ENCODE measurements at regions not wholly inside any gene's neighbourhood (a gene's known extent, or its start where the extent isn't known, plus 50 kb on each side); places are given as distances from the start of the nearest gene placed in this dataset.
A peak's percentile ranks its signal among the peaks of the same experiment; 100 is the strongest.

GRCh38 chr17:77400445-77400870, 259.7 kb downstream of the SEC14L1 start:
- no peak for TF ChIP-seq CTCF (IDR thresholded peaks at IDR 0.05; ENCODE audit: insufficient read depth, low read length, severe bottlenecking)
- DNase-seq (ENCODE audit: low read depth), result no peak
- no peak for FAIRE-seq
- peaks cover 27% of the 10 kb centered on the region for H3K36me3 ChIP-seq (ENCODE audit: control insufficient read depth, insufficient read depth, low read length)
- H3K4me3 ChIP-seq (ENCODE audit: low read depth, low read length), result no peak overlapping the region
- no peaks in the 10 kb centered on the region for H3K27me3 ChIP-seq (ENCODE audit: control insufficient read depth, insufficient read depth, low read length)

DNA sequence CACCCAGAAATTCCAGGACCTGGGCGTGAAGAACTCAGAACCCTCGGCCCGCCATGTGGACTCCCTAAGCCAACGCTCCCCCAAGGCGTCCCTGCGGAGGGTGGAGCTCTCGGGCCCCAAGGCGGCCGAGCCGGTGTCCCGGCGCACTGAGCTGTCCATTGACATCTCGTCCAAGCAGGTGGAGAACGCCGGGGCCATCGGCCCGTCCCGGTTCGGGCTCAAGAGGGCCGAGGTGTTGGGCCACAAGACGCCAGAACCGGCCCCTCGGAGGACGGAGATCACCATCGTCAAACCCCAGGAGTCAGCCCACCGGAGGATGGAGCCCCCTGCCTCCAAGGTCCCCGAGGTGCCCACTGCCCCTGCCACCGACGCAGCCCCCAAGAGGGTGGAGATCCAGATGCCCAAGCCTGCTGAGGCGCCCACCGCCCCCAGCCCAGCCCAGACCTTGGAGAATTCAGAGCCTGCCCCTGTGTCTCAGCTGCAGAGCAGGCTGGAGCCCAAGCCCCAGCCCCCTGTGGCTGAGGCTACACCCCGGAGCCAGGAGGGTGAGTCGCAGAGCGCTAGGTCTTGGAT, 261.5 kb downstream of the SEC14L1 start:
- H3K4me3 ChIP-seq (ENCODE audit: low read depth, low read length), result no peak overlapping the region
- FAIRE-seq (no peak), DNase-seq (ENCODE audit: low read depth) (no peak)
- peaks cover 33% of the 10 kb centered on the region for H3K36me3 ChIP-seq (ENCODE audit: control insufficient read depth, insufficient read depth, low read length)
- TF ChIP-seq CTCF (IDR thresholded peaks at IDR 0.05; ENCODE audit: insufficient read depth, low read length, severe bottlenecking), result no peak
- no peaks in the 10 kb centered on the region for H3K27me3 ChIP-seq (ENCODE audit: control insufficient read depth, insufficient read depth, low read length)

DNA sequence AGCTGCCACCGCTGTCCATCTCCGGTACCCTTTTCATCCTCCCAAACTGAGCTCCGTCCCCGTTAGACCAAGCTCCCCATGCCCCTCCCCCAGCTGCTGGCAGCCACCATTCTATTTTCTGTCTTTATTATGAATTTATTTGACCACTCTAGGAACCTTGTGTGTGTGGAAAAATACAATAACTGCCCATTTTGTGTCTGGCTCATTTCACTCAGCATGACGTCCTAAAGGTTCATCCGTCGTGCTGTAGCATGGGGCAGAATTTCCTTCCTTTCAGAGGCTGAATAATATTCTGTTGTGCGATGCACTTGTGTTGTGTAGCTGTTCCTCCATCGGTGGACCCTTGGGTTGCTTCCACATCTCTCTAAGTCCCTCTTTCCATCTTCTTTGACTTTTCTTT, 263.1 kb downstream of the SEC14L1 start:
- FAIRE-seq (no peak), DNase-seq (ENCODE audit: low read depth) (no peak)
- no peak overlapping the region for H3K4me3 ChIP-seq (ENCODE audit: low read depth, low read length)
- H3K27me3 ChIP-seq (ENCODE audit: control insufficient read depth, insufficient read depth, low read length), result no peaks in the 10 kb centered on the region
- peaks cover 31% of the 10 kb centered on the region for H3K36me3 ChIP-seq (ENCODE audit: control insufficient read depth, insufficient read depth, low read length)
- no peak for TF ChIP-seq CTCF (IDR thresholded peaks at IDR 0.05; ENCODE audit: insufficient read depth, low read length, severe bottlenecking)

GRCh38 chr17:77404812-77405581, 264.2 kb downstream of the SEC14L1 start:
- no peak for TF ChIP-seq CTCF (IDR thresholded peaks at IDR 0.05; ENCODE audit: insufficient read depth, low read length, severe bottlenecking)
- peak; percentile 75 for DNase-seq (ENCODE audit: low read depth)
- H3K36me3 ChIP-seq (ENCODE audit: control insufficient read depth, insufficient read depth, low read length), result peaks cover 29% of the 10 kb centered on the region
- peak; percentile 32 for FAIRE-seq
- no peaks in the 10 kb centered on the region for H3K27me3 ChIP-seq (ENCODE audit: control insufficient read depth, insufficient read depth, low read length)
- no peak overlapping the region for H3K4me3 ChIP-seq (ENCODE audit: low read depth, low read length)

- FAIRE-seq, result no peak
- H3K4me3 ChIP-seq (ENCODE audit: low read depth, low read length), result no peak overlapping the region
Observed at GRCh38 chr17:77405867-77406732, 265.3 kb downstream of the SEC14L1 start.

More at GRCh38 chr17:77405867-77406732, 265.3 kb downstream of the SEC14L1 start:
- peaks cover 30% of the 10 kb centered on the region for H3K36me3 ChIP-seq (ENCODE audit: control insufficient read depth, insufficient read depth, low read length)
- no peak for DNase-seq (ENCODE audit: low read depth)
- H3K27me3 ChIP-seq (ENCODE audit: control insufficient read depth, insufficient read depth, low read length), result no peaks in the 10 kb centered on the region
- no peak for TF ChIP-seq CTCF (IDR thresholded peaks at IDR 0.05; ENCODE audit: insufficient read depth, low read length, severe bottlenecking)

Data from bronchial epithelial cell (primary cell).